Neural crest cell (in vitro differentiated cells): ENCODE measurements at regions not wholly inside any gene's neighbourhood (a gene's known extent, or its start where the extent isn't known, plus 50 kb on each side); places are given as distances from the start of the nearest gene placed in this dataset.
A peak's percentile ranks its signal among the peaks of the same experiment; 100 is the strongest.
"Not testable (repeated sequence)": the region's sequence is repeated elsewhere in the genome, so short reads cannot be mapped to it uniquely, and the experiment has no call there.

Experiments used
- DNase-seq: peaks from one replicate; pipeline ENCODE4 v3.0.0; 2021; ENCODE audit warnings: low read depth, mixed read lengths, low spot score
- H3K27ac Mint-ChIP-seq: one replicate; pipeline ENCODE4 v1.8.0; 2021; ENCODE audit warnings: mild to moderate bottlenecking, mixed read lengths; ENCODE audit not compliant: unreplicated experiment
- H3K27me3 Mint-ChIP-seq: 2 replicates; pipeline ENCODE4 v1.8.0; 2021; ENCODE audit warnings: low read depth, mild to moderate bottlenecking, mixed read lengths
- H3K36me3 Mint-ChIP-seq: 2 replicates; pipeline ENCODE4 v1.8.0; 2021; ENCODE audit warnings: low read depth, mild to moderate bottlenecking, mixed read lengths
- H3K4me1 Mint-ChIP-seq: 2 replicates; pipeline ENCODE4 v1.8.0; 2021; ENCODE audit warnings: mixed read lengths
- H3K4me3 Mint-ChIP-seq: one replicate; pipeline ENCODE4 v1.8.0; 2021; ENCODE audit warnings: mild to moderate bottlenecking, mixed read lengths
- H3K9me3 Mint-ChIP-seq: 2 replicates; pipeline ENCODE4 v1.8.0; 2021; ENCODE audit warnings: mixed read lengths

- H3K27ac Mint-ChIP-seq, H3K9me3 Mint-ChIP-seq, H3K27me3 Mint-ChIP-seq, H3K4me3 Mint-ChIP-seq, H3K36me3 Mint-ChIP-seq, DNase-seq, H3K4me1 Mint-ChIP-seq: not testable (repeated sequence)
Measured at GRCh38 chr9:61953108-61953507, 763.3 kb downstream of the SPATA31A7 start.

GRCh38 chr9:61971635-61972034, 781.8 kb downstream of the SPATA31A7 start:
- not testable (repeated sequence) for H3K27me3 Mint-ChIP-seq, H3K4me3 Mint-ChIP-seq, H3K27ac Mint-ChIP-seq

GRCh38 chr9:61974501-61974900, 784.7 kb downstream of the SPATA31A7 start:
- H3K27ac Mint-ChIP-seq, result peak overlapping the region; percentile 82
- not testable (repeated sequence) for H3K9me3 Mint-ChIP-seq, H3K27me3 Mint-ChIP-seq, H3K36me3 Mint-ChIP-seq, H3K4me1 Mint-ChIP-seq, DNase-seq, H3K4me3 Mint-ChIP-seq

More at GRCh38 chr9:61971635-61972034, 781.8 kb downstream of the SPATA31A7 start:
- not testable (repeated sequence) for DNase-seq, H3K9me3 Mint-ChIP-seq, H3K4me1 Mint-ChIP-seq, H3K36me3 Mint-ChIP-seq

- H3K27me3 Mint-ChIP-seq, H3K9me3 Mint-ChIP-seq, H3K4me3 Mint-ChIP-seq, H3K4me1 Mint-ChIP-seq, H3K36me3 Mint-ChIP-seq, DNase-seq, H3K27ac Mint-ChIP-seq: not testable (repeated sequence)
Measured at GRCh38 chr9:61976318-61976717, 786.5 kb downstream of the SPATA31A7 start.

GRCh38 chr9:61982727-61983126, 792.9 kb downstream of the SPATA31A7 start:
- H3K9me3 Mint-ChIP-seq, H3K4me1 Mint-ChIP-seq, H3K4me3 Mint-ChIP-seq, H3K36me3 Mint-ChIP-seq, H3K27me3 Mint-ChIP-seq, DNase-seq, H3K27ac Mint-ChIP-seq: not testable (repeated sequence)

GRCh38 chr9:61983441-61983840, 793.6 kb downstream of the SPATA31A7 start:
- not testable (repeated sequence) for H3K27ac Mint-ChIP-seq, H3K4me3 Mint-ChIP-seq, H3K36me3 Mint-ChIP-seq, H3K27me3 Mint-ChIP-seq, DNase-seq, H3K9me3 Mint-ChIP-seq, H3K4me1 Mint-ChIP-seq

GRCh38 chr9:61983954-61984353, 794.1 kb downstream of the SPATA31A7 start:
- not testable (repeated sequence) for H3K27ac Mint-ChIP-seq, H3K27me3 Mint-ChIP-seq, DNase-seq, H3K9me3 Mint-ChIP-seq, H3K36me3 Mint-ChIP-seq, H3K4me3 Mint-ChIP-seq, H3K4me1 Mint-ChIP-seq

GRCh38 chr9:61984513-61984912, 794.7 kb downstream of the SPATA31A7 start:
- H3K27ac Mint-ChIP-seq, H3K4me3 Mint-ChIP-seq, H3K27me3 Mint-ChIP-seq, H3K36me3 Mint-ChIP-seq, H3K9me3 Mint-ChIP-seq, H3K4me1 Mint-ChIP-seq, DNase-seq: not testable (repeated sequence)

- DNase-seq, H3K27ac Mint-ChIP-seq: not testable (repeated sequence)
Measured at GRCh38 chr9:61992110-61992509, 802.3 kb downstream of the SPATA31A7 start.

GRCh38 chr9:62032441-62032840, 842.6 kb downstream of the SPATA31A7 start:
- H3K4me1 Mint-ChIP-seq, H3K36me3 Mint-ChIP-seq, H3K9me3 Mint-ChIP-seq, H3K27me3 Mint-ChIP-seq, DNase-seq, H3K4me3 Mint-ChIP-seq, H3K27ac Mint-ChIP-seq: not testable (repeated sequence)

More at GRCh38 chr9:61992110-61992509, 802.3 kb downstream of the SPATA31A7 start:
- not testable (repeated sequence) for H3K4me3 Mint-ChIP-seq, H3K27me3 Mint-ChIP-seq, H3K36me3 Mint-ChIP-seq, H3K9me3 Mint-ChIP-seq, H3K4me1 Mint-ChIP-seq

GRCh38 chr9:62038260-62038659, 848.4 kb downstream of the SPATA31A7 start:
- H3K4me1 Mint-ChIP-seq, DNase-seq, H3K9me3 Mint-ChIP-seq, H3K4me3 Mint-ChIP-seq, H3K27me3 Mint-ChIP-seq, H3K36me3 Mint-ChIP-seq, H3K27ac Mint-ChIP-seq: not testable (repeated sequence)

- not testable (repeated sequence) for H3K4me3 Mint-ChIP-seq, H3K27me3 Mint-ChIP-seq, H3K36me3 Mint-ChIP-seq, H3K27ac Mint-ChIP-seq, DNase-seq, H3K9me3 Mint-ChIP-seq, H3K4me1 Mint-ChIP-seq
Measured at GRCh38 chr9:62058155-62058554, 868.3 kb downstream of the SPATA31A7 start.

- H3K9me3 Mint-ChIP-seq, H3K27ac Mint-ChIP-seq, H3K4me3 Mint-ChIP-seq, H3K36me3 Mint-ChIP-seq, H3K4me1 Mint-ChIP-seq, H3K27me3 Mint-ChIP-seq, DNase-seq: not testable (repeated sequence)
Measured at GRCh38 chr9:62071043-62071442, 881.2 kb downstream of the SPATA31A7 start.

GRCh38 chr9:62073401-62073800, 883.6 kb downstream of the SPATA31A7 start:
- not testable (repeated sequence) for DNase-seq, H3K36me3 Mint-ChIP-seq, H3K27ac Mint-ChIP-seq, H3K4me1 Mint-ChIP-seq, H3K9me3 Mint-ChIP-seq, H3K4me3 Mint-ChIP-seq, H3K27me3 Mint-ChIP-seq

GRCh38 chr9:62084245-62084644, 894.4 kb downstream of the SPATA31A7 start:
- not testable (repeated sequence) for H3K36me3 Mint-ChIP-seq, H3K27ac Mint-ChIP-seq, H3K9me3 Mint-ChIP-seq, H3K4me1 Mint-ChIP-seq, DNase-seq, H3K27me3 Mint-ChIP-seq, H3K4me3 Mint-ChIP-seq
